ENCODE measurements at regions not wholly inside any gene's neighbourhood (a gene's known extent, or its start where the extent isn't known, plus 50 kb on each side); places are given as distances from the start of the nearest gene placed in this dataset.

DNA sequence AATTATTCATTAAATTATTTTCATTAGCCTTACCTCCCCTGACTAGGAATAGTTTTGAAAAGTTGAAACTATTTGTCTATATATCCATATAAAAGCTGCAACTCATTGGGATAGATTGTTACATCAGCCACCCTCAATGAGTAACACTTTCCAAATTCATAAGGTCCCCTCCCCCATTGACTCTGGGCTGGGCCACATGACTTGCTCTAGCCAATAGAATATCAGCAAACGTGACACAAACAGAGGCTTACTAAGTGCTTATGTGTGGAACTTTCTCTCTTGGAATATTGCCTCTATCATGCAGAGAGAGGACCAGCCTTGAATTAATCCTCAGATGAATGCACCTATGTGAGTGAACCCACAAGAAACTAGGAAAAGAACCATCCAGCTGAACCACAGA, 213.7 kb downstream of the CCDC59 start:
- TF ChIP-seq, protein P1, sequence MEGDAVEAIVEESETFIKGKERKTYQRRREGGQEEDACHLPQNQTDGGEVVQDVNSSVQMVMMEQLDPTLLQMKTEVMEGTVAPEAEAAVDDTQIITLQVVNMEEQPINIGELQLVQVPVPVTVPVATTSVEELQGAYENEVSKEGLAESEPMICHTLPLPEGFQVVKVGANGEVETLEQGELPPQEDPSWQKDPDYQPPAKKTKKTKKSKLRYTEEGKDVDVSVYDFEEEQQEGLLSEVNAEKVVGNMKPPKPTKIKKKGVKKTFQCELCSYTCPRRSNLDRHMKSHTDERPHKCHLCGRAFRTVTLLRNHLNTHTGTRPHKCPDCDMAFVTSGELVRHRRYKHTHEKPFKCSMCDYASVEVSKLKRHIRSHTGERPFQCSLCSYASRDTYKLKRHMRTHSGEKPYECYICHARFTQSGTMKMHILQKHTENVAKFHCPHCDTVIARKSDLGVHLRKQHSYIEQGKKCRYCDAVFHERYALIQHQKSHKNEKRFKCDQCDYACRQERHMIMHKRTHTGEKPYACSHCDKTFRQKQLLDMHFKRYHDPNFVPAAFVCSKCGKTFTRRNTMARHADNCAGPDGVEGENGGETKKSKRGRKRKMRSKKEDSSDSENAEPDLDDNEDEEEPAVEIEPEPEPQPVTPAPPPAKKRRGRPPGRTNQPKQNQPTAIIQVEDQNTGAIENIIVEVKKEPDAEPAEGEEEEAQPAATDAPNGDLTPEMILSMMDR (IDR thresholded peaks at IDR 0.05) = no peak
- no peak for TF ChIP-seq EP300 (IDR thresholded peaks at IDR 0.05)

Measured in upper lobe of left lung (tissue), 4 donors.